GM23338 (cell line): ENCODE measurements at regions not wholly inside any gene's neighbourhood (a gene's known extent, or its start where the extent isn't known, plus 50 kb on each side); places are given as distances from the start of the nearest gene placed in this dataset.

Source experiments
- ATAC-seq: fragments of 200-7000 bp; cut with Tn5 transposase; 3 replicates; pipeline ENCODE4 v1.9.1; 2020
- DNase-seq: peaks from one replicate; pipeline ENCODE4 v3.0.0-alpha.2; 2015; ENCODE audit warnings: low spot score
- H2AFZ ChIP-seq: fragments of 200-600 bp; sonication (generic); 2 replicates; pipeline ENCODE4 v1.8.0; 2016; ENCODE audit warnings: antibody characterized with exemption, mild to moderate bottlenecking, moderate library complexity
- H3F3A ChIP-seq: fragments of 200-600 bp; sonication (generic); replicated peaks from 2 replicates; pipeline ENCODE4 v1.8.0; 2017; ENCODE audit warnings: antibody characterized with exemption, mixed run types, low read depth
- H3K27ac ChIP-seq: fragments of 200-600 bp; sonication (generic); 2 replicates; pipeline ENCODE4 v1.6.1; 2016; ENCODE audit warnings: low read depth
- H3K27me3 ChIP-seq: fragments of 200-600 bp; sonication (generic); 2 replicates; pipeline ENCODE4 v1.8.0; 2016; ENCODE audit warnings: mild to moderate bottlenecking, mixed run types, moderate library complexity; ENCODE audit not compliant: insufficient read depth
- H3K36me3 ChIP-seq: fragments of 200-600 bp; sonication (generic); 2 replicates; pipeline ENCODE4 v1.8.0; 2016; ENCODE audit warnings: mild to moderate bottlenecking; ENCODE audit not compliant: insufficient read depth
- H3K4me1 ChIP-seq: fragments of 200-600 bp; sonication (generic); 2 replicates; pipeline ENCODE4 v1.8.0; 2016; ENCODE audit warnings: mild to moderate bottlenecking, moderate library complexity; ENCODE audit not compliant: insufficient read depth
- H3K4me2 ChIP-seq: fragments of 200-600 bp; sonication (generic); 2 replicates; pipeline ENCODE4 v1.7.1; 2017; ENCODE audit warnings: mixed run types
- H3K4me3 ChIP-seq: fragments of 200-600 bp; sonication (generic); 2 replicates; pipeline ENCODE4 v1.6.1; 2016; ENCODE audit warnings: mixed run types
- H3K79me2 ChIP-seq: fragments of 200-600 bp; sonication (generic); replicated peaks from 2 replicates; pipeline ENCODE4 v1.8.0; 2017; ENCODE audit warnings: mild to moderate bottlenecking; ENCODE audit not compliant: insufficient read depth
- H3K9me2 ChIP-seq: fragments of 200-600 bp; sonication (generic); 2 replicates; pipeline ENCODE4 v1.8.0; 2017; ENCODE audit not compliant: insufficient read depth
- H4K20me1 ChIP-seq: fragments of 200-600 bp; sonication (generic); replicated peaks from 2 replicates; pipeline ENCODE4 v1.8.0; 2017; ENCODE audit warnings: mild to moderate bottlenecking; ENCODE audit not compliant: insufficient read depth
- H3K27ac Mint-ChIP-seq: 2 replicates; pipeline ENCODE4 v1.8.0; 2020; ENCODE audit warnings: inconsistent platforms, mild to moderate bottlenecking, moderate library complexity, mixed read lengths
- H3K27me3 Mint-ChIP-seq: 3 replicates; pipeline ENCODE4 v1.8.0; 2022; ENCODE audit warnings: low read depth, mild to moderate bottlenecking, moderate library complexity, mixed read lengths, inconsistent platforms; ENCODE audit not compliant: insufficient read depth, poor library complexity
- H3K36me3 Mint-ChIP-seq: 3 replicates; pipeline ENCODE4 v1.8.0; 2021; ENCODE audit warnings: low read depth, mild to moderate bottlenecking, inconsistent platforms, moderate library complexity, mixed read lengths
- H3K4me1 Mint-ChIP-seq: 3 replicates; pipeline ENCODE4 v1.8.0; 2020; ENCODE audit warnings: mild to moderate bottlenecking, inconsistent platforms, mixed read lengths
- H3K4me3 Mint-ChIP-seq: 3 replicates; pipeline ENCODE4 v1.8.0; 2021; ENCODE audit warnings: moderate library complexity, mild to moderate bottlenecking, inconsistent platforms, mixed read lengths
- H3K9me3 Mint-ChIP-seq: 3 replicates; pipeline ENCODE4 v1.8.0; 2020; ENCODE audit warnings: moderate library complexity, mild to moderate bottlenecking, inconsistent platforms, mixed read lengths
- CREB1 ChIP-seq: fragments of 250-450 bp; sonication (Bioruptor Pico); IDR thresholded peaks from 2 replicates; pipeline ENCODE4 v1.5.0; 2020; ENCODE audit warnings: low read depth, mild to moderate bottlenecking, moderate library complexity
- CTCF ChIP-seq, 2 experiments: fragments of 200-600 bp in 1 of 2; sonication (generic) in 1 of 2; conservative IDR thresholded peaks; 2 replicates each; pipeline versions ENCODE4 v1.5.1 to v1.6.1; 2016 to 2017; ENCODE audit warnings: antibody characterized with exemption in 2 of 2, low read depth in 2 of 2, mild to moderate bottlenecking in 2 of 2, moderate library complexity in 1 of 2
- EZH2 ChIP-seq: fragments of 200-600 bp; sonication (generic); IDR thresholded peaks from one replicate; pipeline ENCODE4 v1.8.0; 2017; ENCODE audit warnings: antibody characterized with exemption, mild to moderate bottlenecking, low read depth; ENCODE audit not compliant: unreplicated experiment
- EZH2phosphoT487 ChIP-seq: fragments of 200-600 bp; sonication (generic); IDR thresholded peaks from one replicate; pipeline ENCODE4 v1.8.1; 2018; ENCODE audit warnings: antibody characterized with exemption; ENCODE audit not compliant: unreplicated experiment
- NANOG ChIP-seq: IDR thresholded peaks from 2 replicates; pipeline ENCODE4 v1.6.1; 2016; ENCODE audit warnings: antibody characterized with exemption, borderline replicate concordance
- POLR2AphosphoS5 ChIP-seq: IDR thresholded peaks from 2 replicates; pipeline ENCODE4 v1.6.1; 2016; ENCODE audit warnings: antibody characterized with exemption, low read depth
- STAT1 ChIP-seq: IDR thresholded peaks from one replicate; pipeline ENCODE4 v1.6.1; 2016; ENCODE audit warnings: antibody characterized with exemption; ENCODE audit not compliant: unreplicated experiment
- ZNF114 ChIP-seq: fragments of 250-450 bp; sonication (Bioruptor Pico); IDR thresholded peaks from 2 replicates; pipeline ENCODE4 v1.5.0; 2020; ENCODE audit warnings: mild to moderate bottlenecking, moderate library complexity
- TF ChIP-seq, protein P1 (sequence below): fragments of 250-450 bp; sonication (Bioruptor Pico); IDR thresholded peaks from 2 replicates; pipeline ENCODE4 v1.5.0; 2020; ENCODE audit warnings: mild to moderate bottlenecking, moderate library complexity

DNA sequence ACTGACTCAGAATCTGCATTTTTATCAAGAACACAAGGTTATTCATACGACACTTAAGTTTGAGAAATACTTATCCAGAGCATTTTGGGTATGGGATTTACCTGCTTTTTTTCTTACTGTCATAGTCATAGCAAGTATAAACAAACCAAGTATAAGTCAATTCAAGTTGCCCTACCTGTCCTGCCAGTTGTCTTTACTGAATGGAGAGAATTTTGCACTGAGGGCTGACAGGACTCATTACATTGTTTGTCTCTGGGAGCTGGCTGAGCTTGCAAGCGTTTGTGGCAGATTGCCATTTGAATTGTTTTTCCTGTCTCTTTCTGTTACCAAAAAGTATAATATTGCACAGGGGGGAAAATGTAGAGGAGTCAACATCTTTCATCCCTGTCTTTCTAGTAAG, 278.9 kb upstream of the MAGEC2 start (continued):
- TF ChIP-seq, protein P1, sequence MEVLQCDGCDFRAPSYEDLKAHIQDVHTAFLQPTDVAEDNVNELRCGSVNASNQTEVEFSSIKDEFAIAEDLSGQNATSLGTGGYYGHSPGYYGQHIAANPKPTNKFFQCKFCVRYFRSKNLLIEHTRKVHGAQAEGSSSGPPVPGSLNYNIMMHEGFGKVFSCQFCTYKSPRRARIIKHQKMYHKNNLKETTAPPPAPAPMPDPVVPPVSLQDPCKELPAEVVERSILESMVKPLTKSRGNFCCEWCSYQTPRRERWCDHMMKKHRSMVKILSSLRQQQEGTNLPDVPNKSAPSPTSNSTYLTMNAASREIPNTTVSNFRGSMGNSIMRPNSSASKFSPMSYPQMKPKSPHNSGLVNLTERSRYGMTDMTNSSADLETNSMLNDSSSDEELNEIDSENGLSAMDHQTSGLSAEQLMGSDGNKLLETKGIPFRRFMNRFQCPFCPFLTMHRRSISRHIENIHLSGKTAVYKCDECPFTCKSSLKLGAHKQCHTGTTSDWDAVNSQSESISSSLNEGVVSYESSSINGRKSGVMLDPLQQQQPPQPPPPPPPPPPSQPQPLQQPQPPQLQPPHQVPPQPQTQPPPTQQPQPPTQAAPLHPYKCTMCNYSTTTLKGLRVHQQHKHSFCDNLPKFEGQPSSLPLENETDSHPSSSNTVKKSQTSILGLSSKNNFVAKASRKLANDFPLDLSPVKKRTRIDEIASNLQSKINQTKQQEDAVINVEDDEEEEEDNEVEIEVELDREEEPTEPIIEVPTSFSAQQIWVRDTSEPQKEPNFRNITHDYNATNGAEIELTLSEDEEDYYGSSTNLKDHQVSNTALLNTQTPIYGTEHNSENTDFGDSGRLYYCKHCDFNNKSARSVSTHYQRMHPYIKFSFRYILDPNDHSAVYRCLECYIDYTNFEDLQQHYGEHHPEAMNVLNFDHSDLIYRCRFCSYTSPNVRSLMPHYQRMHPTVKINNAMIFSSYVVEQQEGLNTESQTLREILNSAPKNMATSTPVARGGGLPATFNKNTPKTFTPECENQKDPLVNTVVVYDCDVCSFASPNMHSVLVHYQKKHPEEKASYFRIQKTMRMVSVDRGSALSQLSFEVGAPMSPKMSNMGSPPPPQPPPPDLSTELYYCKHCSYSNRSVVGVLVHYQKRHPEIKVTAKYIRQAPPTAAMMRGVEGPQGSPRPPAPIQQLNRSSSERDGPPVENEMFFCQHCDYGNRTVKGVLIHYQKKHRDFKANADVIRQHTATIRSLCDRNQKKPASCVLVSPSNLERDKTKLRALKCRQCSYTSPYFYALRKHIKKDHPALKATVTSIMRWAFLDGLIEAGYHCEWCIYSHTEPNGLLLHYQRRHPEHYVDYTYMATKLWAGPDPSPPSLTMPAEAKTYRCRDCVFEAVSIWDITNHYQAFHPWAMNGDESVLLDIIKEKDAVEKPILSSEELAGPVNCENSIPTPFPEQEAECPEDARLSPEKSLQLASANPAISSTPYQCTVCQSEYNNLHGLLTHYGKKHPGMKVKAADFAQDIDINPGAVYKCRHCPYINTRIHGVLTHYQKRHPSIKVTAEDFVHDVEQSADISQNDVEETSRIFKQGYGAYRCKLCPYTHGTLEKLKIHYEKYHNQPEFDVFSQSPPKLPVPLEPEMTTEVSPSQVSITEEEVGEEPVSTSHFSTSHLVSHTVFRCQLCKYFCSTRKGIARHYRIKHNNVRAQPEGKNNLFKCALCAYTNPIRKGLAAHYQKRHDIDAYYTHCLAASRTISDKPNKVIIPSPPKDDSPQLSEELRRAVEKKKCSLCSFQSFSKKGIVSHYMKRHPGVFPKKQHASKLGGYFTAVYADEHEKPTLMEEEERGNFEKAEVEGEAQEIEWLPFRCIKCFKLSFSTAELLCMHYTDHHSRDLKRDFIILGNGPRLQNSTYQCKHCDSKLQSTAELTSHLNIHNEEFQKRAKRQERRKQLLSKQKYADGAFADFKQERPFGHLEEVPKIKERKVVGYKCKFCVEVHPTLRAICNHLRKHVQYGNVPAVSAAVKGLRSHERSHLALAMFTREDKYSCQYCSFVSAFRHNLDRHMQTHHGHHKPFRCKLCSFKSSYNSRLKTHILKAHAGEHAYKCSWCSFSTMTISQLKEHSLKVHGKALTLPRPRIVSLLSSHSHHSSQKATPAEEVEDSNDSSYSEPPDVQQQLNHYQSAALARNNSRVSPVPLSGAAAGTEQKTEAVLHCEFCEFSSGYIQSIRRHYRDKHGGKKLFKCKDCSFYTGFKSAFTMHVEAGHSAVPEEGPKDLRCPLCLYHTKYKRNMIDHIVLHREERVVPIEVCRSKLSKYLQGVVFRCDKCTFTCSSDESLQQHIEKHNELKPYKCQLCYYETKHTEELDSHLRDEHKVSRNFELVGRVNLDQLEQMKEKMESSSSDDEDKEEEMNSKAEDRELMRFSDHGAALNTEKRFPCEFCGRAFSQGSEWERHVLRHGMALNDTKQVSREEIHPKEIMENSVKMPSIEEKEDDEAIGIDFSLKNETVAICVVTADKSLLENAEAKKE: no peak

- TF ChIP-seq EZH2 (no peak), EZH2phosphoT487 (no peak), NANOG (no peak), POLR2AphosphoS5 (no peak)
- Mint-ChIP-seq H3K9me3 (no peaks in the 10 kb centered on the region), H3K27ac (no peak overlapping the region), H3K4me1 (no peaks in the 10 kb centered on the region), H3K4me3 (no peak overlapping the region), H3K36me3 (no peaks in the 10 kb centered on the region), H3K27me3 (no peaks in the 10 kb centered on the region)
- H2AFZ ChIP-seq: no peak overlapping the region
- no peaks in the 10 kb centered on the region for H3K4me1 ChIP-seq
- DNase-seq (no peak), ATAC-seq (no peak)
- no peak overlapping the region for H3K27ac ChIP-seq
- H3F3A ChIP-seq: no peaks in the 10 kb centered on the region
- H3K79me2 ChIP-seq: no peaks in the 10 kb centered on the region
- H3K27me3 ChIP-seq: no peaks in the 10 kb centered on the region
- H3K9me2 ChIP-seq: no peaks in the 10 kb centered on the region
- H3K4me3 ChIP-seq: no peak overlapping the region
- H3K4me2 ChIP-seq: no peak overlapping the region
- no peaks in the 10 kb centered on the region for H4K20me1 ChIP-seq
- no peaks in the 10 kb centered on the region for H3K36me3 ChIP-seq
Measured at GRCh38 chrX:142446349-142446748, 241.3 kb upstream of the MAGEC2 start.

DNA sequence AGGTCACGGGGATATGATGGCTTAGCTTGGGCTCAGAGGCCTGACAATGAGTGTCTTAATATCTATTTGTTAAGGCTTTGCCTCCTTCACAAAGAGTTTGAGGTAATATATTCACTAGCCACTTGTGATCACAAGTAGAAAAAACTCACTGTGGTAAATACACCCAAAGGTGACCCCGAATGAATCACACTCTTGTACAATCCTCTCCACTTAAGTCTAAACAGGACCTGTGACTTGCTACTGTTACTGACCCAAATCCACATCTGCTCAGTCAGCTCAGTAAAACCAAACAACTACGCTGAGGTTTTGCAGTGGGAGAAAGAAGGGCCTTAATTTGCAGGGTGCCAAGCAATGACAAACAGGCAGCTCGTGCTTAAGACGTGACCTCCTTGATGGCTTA, 223.8 kb upstream of the MAGEC2 start:
- H3K36me3 Mint-ChIP-seq: peaks cover 20% of the 10 kb centered on the region
- no peaks in the 10 kb centered on the region; the same call in 2 of the 3 replicates for H3K4me1 Mint-ChIP-seq
- Histone ChIP-seq H4K20me1 (no peaks in the 10 kb centered on the region), H3K4me2 (no peak overlapping the region), H3F3A (no peaks in the 10 kb centered on the region), H3K4me3 (no peak overlapping the region), H3K36me3 (no peaks in the 10 kb centered on the region), H3K27ac (no peak overlapping the region), H3K9me2 (no peaks in the 10 kb centered on the region), H3K4me1 (no peaks in the 10 kb centered on the region), H3K27me3 (no peaks in the 10 kb centered on the region), H2AFZ (no peak overlapping the region), H3K79me2 (no peaks in the 10 kb centered on the region)
- peaks cover 1% of the 10 kb centered on the region for H3K27me3 Mint-ChIP-seq
- ATAC-seq (no peak), DNase-seq (no peak)
- H3K9me3 Mint-ChIP-seq: peaks cover 26% of the 10 kb centered on the region
- no peak overlapping the region for H3K4me3 Mint-ChIP-seq
- H3K27ac Mint-ChIP-seq: no peak overlapping the region
- TF ChIP-seq ZNF114 (no peak), CTCF (conservative IDR thresholded peaks at IDR 0.05; ENCODE audit: low read depth in 2 of 2) (no peak), POLR2AphosphoS5 (no peak), STAT1 (no peak), CREB1 (no peak)
